Astrocyte (in vitro differentiated cells and primary cell): ENCODE measurements at regions not wholly inside any gene's neighbourhood (a gene's known extent, or its start where the extent isn't known, plus 50 kb on each side); places are given as distances from the start of the nearest gene placed in this dataset.
"Not testable (repeated sequence)": the region's sequence is repeated elsewhere in the genome, so short reads cannot be mapped to it uniquely, and the experiment has no call there.

Source experiments
- CTCF ChIP-seq: IDR thresholded peaks from 2 replicates; pipeline ENCODE4 v1.5.1; 2011; ENCODE audit warnings: low read depth, mild to moderate bottlenecking, inconsistent platforms, low read length, moderate library complexity; ENCODE audit not compliant: insufficient read depth
- EZH2 ChIP-seq: IDR thresholded peaks from 2 replicates; pipeline ENCODE4 v1.6.1; 2012; ENCODE audit warnings: mild to moderate bottlenecking, low read length, inconsistent platforms; ENCODE audit not compliant: insufficient read depth

- TF ChIP-seq CTCF, EZH2: not testable (repeated sequence)
Observed at GRCh38 chr18:14431031-14431521, 112.3 kb downstream of the POTEC start.
